Right atrium auricular region (tissue), 2 donors: ENCODE measurements at regions not wholly inside any gene's neighbourhood (a gene's known extent, or its start where the extent isn't known, plus 50 kb on each side); places are given as distances from the start of the nearest gene placed in this dataset.

Experiments
- DNase-seq: peaks from one replicate; pipeline ENCODE4 v3.0.0-alpha.2; 2019; ENCODE audit warnings: low spot score
- H3K27ac ChIP-seq, 2 donors: fragments of 200-600 bp; sonication (generic); 1 replicate in 1 of 2; 2 replicates in 1 of 2; pipeline ENCODE4 v1.5.1; 2016 to 2019
- H3K27me3 ChIP-seq, 2 donors: fragments of 200-600 bp; sonication (generic); one replicate each; pipeline versions ENCODE4 v1.5.1 to v1.6.0; 2017 to 2019
- H3K36me3 ChIP-seq: fragments of 200-600 bp; sonication (generic); one replicate; pipeline ENCODE4 v1.5.1; 2016
- H3K4me1 ChIP-seq, 2 donors: fragments of 200-600 bp; sonication (generic); one replicate each; pipeline versions ENCODE4 v1.5.1 to v1.6.0; 2017 to 2019
- H3K4me3 ChIP-seq, 2 donors: fragments of 200-600 bp; sonication (generic); 1 replicate in 1 of 2; 2 replicates in 1 of 2; pipeline ENCODE4 v1.5.1; 2017 to 2019; ENCODE audit warnings: mild to moderate bottlenecking in 1 of 2, moderate library complexity in 1 of 2
- H3K9me3 ChIP-seq, 2 donors: fragments of 200-600 bp; sonication (generic); one replicate each; pipeline ENCODE4 v1.5.1; 2019
- CTCF ChIP-seq, 2 donors: fragments of 200-600 bp; sonication (generic); IDR thresholded peaks; one replicate each; pipeline ENCODE4 v1.5.1; 2019; ENCODE audit warnings: antibody characterized with exemption in 2 of 2

DNA sequence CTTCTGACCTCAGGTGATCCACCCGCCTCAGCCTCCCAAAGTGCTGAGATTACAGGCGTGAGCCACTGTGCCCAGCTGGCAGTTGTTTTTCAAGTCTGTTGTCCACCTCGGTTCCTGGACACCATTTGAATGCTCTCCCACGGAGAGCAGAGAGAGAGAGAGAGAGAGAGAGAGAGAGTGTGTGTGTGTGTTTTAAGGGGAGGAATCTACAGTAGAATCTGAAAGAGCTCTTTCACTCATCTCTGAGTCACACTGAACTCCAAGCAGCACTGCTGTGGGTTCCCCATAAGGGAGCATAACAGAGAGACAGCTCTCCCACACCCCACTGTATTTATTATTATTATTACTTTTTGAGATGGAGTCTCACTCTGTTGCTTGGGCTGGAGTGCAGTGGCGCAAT is 156.6 kb downstream of the RPLP1 start:
- no peaks in the 10 kb centered on the region for H3K9me3 ChIP-seq
- DNase-seq, result peak; percentile 28
- TF ChIP-seq CTCF (IDR thresholded peaks at IDR 0.05), result no peak

DNA sequence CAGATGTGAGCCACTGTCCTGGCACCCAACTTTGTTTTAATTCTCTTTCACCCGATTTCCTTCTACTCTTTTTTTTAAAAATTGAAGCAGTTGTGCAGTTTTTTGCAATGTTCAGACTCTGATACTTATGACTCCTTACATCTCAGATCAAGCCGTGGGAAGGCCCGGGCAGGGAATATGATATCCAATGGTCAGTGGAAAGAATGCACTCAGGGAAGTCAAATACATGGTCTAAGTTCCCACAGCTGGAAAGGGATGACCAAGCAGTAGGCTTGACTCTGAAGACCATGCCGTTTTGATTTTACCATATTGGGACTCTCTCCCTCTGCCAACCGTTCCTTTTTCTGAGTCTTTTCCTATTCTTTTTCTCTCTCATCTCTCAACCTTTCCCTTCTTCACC is 157.2 kb downstream of the RPLP1 start:
- Histone ChIP-seq H3K4me3 (no peak overlapping the region), H3K9me3 (no peaks in the 10 kb centered on the region), H3K27me3 (no peaks in the 10 kb centered on the region), H3K36me3 (no peaks in the 10 kb centered on the region), H3K4me1 (no peaks in the 10 kb centered on the region), H3K27ac (no peak overlapping the region)
- TF ChIP-seq CTCF (IDR thresholded peaks at IDR 0.05), result no peak
- DNase-seq, result peak; percentile 13

More for the DNA sequence above, 156.6 kb downstream of the RPLP1 start:
- no peak overlapping the region for H3K27ac ChIP-seq
- H3K36me3 ChIP-seq, result no peaks in the 10 kb centered on the region
- no peaks in the 10 kb centered on the region for H3K27me3 ChIP-seq
- no peak overlapping the region for H3K4me3 ChIP-seq
- H3K4me1 ChIP-seq, result no peaks in the 10 kb centered on the region

- H3K27ac ChIP-seq, result no peak overlapping the region
- DNase-seq, result no peak
- no peak for TF ChIP-seq CTCF (IDR thresholded peaks at IDR 0.05)
These were observed 157.7 kb downstream of the RPLP1 start for GRCh38 chr15:69610277-69610676.

DNA sequence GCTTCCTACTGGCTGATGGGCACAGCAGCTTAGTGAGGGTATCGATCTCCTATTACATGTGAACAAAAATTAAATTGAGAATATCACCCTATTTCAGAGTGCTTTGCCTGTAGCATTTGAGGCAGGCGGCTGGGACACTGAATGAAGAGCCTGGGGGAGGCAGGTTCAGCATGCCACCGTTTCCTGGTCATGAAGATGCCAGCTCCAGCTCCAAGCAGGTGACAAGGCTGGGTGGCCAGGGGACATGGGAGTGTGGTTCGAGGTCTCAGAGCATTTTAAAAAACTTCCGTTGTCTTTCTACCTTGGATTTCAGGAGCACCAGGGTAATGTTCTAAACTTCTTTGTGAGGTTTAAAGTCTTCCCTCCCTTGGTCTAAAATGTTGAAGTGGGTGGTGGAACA is 158.2 kb downstream of the RPLP1 start:
- Histone ChIP-seq H3K9me3 (no peaks in the 10 kb centered on the region), H3K36me3 (no peaks in the 10 kb centered on the region), H3K27ac (no peak overlapping the region), H3K27me3 (no peaks in the 10 kb centered on the region), H3K4me1 (no peaks in the 10 kb centered on the region), H3K4me3 (no peak overlapping the region)
- peak; percentile 49 for DNase-seq
- no peak for TF ChIP-seq CTCF (IDR thresholded peaks at IDR 0.05)

More at GRCh38 chr15:69610277-69610676, 157.7 kb downstream of the RPLP1 start:
- Histone ChIP-seq H3K9me3 (no peaks in the 10 kb centered on the region), H3K4me3 (no peak overlapping the region), H3K36me3 (no peaks in the 10 kb centered on the region), H3K27me3 (no peaks in the 10 kb centered on the region), H3K4me1 (no peaks in the 10 kb centered on the region)

GRCh38 chr15:69612112-69612511 is 159.5 kb downstream of the RPLP1 start:
- peak; percentile 23 for DNase-seq
- no peaks in the 10 kb centered on the region for H3K4me1 ChIP-seq

More at GRCh38 chr15:69612112-69612511, 159.5 kb downstream of the RPLP1 start:
- H3K36me3 ChIP-seq, result no peaks in the 10 kb centered on the region
- H3K9me3 ChIP-seq, result no peaks in the 10 kb centered on the region
- no peaks in the 10 kb centered on the region for H3K27me3 ChIP-seq
- TF ChIP-seq CTCF (IDR thresholded peaks at IDR 0.05), result no peak
- no peak overlapping the region for H3K27ac ChIP-seq
- no peak overlapping the region for H3K4me3 ChIP-seq
